ENCODE measurements at regions not wholly inside any gene's neighbourhood (a gene's known extent, or its start where the extent isn't known, plus 50 kb on each side); places are given as distances from the start of the nearest gene placed in this dataset.

DNA sequence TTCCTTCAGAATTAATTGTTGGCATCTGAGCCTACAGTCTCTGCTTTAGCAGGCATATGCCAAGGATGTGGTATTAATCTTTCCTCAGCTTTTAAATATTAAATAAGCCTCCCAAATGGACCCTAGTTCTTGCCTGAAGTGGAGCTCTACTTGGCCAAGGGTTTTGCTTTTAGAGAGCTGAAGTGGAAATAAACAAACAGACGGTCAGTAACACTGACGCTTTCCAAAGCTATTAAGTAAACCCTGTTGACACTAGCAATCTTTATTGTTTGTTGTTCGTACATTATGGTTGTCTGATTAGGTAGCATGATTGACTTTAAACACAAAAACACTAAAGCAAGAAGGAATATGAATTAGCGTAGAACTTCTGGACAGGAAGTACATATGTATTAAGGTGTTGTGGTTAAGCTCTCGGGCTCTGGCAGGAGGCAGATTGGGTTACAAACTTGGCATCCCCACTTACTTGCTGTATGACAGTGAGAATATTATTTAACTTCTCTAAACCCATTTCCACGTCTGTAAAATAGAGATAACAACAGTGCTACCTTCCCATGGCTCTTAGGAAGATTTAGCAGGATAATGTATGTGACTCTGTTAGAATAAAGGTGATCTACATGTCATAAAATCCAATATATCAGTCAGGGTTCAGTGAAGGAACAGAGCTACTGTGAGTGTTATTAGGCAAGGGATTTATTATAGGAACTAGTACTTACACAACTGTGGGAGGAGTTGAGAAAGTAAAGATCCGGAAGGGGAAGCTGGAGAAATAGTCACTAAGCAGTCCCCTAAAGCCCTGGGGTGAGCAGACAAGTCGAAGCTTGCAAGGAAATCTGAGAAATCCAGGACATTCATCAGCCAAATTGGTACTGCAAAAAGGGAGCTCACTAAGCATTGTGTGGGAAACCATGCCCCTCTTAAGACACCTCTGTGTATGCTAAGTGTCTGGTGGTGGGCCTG is 92.2 kb upstream of the ATF7IP start:
- Histone ChIP-seq H3K4me1 (ENCODE audit: control insufficient read depth in 4 of 4, insufficient read depth in 4 of 4, low read length in 3 of 4) (no peaks in the 10 kb centered on the region), H3K9me3 (ENCODE audit: control insufficient read depth in 4 of 4, low read length in 3 of 4) (peaks cover 0 to 3% (median 0%) of the 10 kb centered on the region in 4 donors), H3K36me3 (ENCODE audit: control insufficient read depth in 4 of 4, insufficient read depth in 3 of 4, low read depth in 1 of 4, low read length in 3 of 4) (no peaks in the 10 kb centered on the region), H3K27me3 (ENCODE audit: control insufficient read depth in 4 of 4, insufficient read depth in 4 of 4, low read length in 3 of 4) (no peaks in the 10 kb centered on the region), H3K4me3 (ENCODE audit: low read depth in 1 of 3, low read length in 3 of 3) (no peak overlapping the region), H3K9ac (ENCODE audit: low read depth in 1 of 2, low read length in 2 of 2) (no peak overlapping the region), H3K27ac (ENCODE audit: low read depth in 1 of 2, low read length in 2 of 2) (peak overlapping the region; percentile 10 to 64)
- no peak for DNase-seq (ENCODE audit: low spot score)
- TF ChIP-seq NR2F2 (IDR thresholded peaks at IDR 0.05) (no peak), YY1 (IDR thresholded peaks at IDR 0.05) (no peak), EGR1 (IDR thresholded peaks at IDR 0.05; ENCODE audit: low read depth in 2 of 2) (no peak)
- 50% methylated on average over 8 of the region's 8 CpGs for WGBS

DNA sequence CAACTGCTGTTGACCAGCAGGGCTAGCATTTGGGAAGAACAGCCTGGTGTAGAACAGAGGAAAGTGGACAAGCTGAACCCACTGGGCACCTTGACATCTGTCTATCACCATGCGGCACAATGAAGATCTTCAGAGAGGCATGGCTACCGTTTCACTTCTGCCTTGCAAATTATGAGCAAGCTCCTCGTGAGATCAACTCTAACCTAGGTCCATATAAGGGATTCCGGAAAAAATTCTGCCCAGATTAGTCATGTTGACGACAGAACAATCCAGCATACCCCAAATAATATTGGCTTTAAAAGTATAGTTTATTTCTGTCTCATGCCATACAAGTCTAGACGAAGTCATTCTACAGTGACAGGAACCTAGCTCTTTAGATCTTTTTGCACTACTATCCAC is 91.6 kb upstream of the ATF7IP start:
- no peak for TF ChIP-seq YY1 (IDR thresholded peaks at IDR 0.05)
- TF ChIP-seq NR2F2 (IDR thresholded peaks at IDR 0.05), result no peak
- TF ChIP-seq SP1 (IDR thresholded peaks at IDR 0.05), result no peak
- no peak for TF ChIP-seq TAF1 (conservative IDR thresholded peaks at IDR 0.05)
- TF ChIP-seq FOXA1 (IDR thresholded peaks at IDR 0.05), result no peak
- TF ChIP-seq HNF4G (IDR thresholded peaks at IDR 0.05), result no peak
- TF ChIP-seq, protein P1, sequence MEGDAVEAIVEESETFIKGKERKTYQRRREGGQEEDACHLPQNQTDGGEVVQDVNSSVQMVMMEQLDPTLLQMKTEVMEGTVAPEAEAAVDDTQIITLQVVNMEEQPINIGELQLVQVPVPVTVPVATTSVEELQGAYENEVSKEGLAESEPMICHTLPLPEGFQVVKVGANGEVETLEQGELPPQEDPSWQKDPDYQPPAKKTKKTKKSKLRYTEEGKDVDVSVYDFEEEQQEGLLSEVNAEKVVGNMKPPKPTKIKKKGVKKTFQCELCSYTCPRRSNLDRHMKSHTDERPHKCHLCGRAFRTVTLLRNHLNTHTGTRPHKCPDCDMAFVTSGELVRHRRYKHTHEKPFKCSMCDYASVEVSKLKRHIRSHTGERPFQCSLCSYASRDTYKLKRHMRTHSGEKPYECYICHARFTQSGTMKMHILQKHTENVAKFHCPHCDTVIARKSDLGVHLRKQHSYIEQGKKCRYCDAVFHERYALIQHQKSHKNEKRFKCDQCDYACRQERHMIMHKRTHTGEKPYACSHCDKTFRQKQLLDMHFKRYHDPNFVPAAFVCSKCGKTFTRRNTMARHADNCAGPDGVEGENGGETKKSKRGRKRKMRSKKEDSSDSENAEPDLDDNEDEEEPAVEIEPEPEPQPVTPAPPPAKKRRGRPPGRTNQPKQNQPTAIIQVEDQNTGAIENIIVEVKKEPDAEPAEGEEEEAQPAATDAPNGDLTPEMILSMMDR (IDR thresholded peaks at IDR 0.05; ENCODE audit: low read depth, low read length, missing input control), result no peak
- TF ChIP-seq, protein P2, sequence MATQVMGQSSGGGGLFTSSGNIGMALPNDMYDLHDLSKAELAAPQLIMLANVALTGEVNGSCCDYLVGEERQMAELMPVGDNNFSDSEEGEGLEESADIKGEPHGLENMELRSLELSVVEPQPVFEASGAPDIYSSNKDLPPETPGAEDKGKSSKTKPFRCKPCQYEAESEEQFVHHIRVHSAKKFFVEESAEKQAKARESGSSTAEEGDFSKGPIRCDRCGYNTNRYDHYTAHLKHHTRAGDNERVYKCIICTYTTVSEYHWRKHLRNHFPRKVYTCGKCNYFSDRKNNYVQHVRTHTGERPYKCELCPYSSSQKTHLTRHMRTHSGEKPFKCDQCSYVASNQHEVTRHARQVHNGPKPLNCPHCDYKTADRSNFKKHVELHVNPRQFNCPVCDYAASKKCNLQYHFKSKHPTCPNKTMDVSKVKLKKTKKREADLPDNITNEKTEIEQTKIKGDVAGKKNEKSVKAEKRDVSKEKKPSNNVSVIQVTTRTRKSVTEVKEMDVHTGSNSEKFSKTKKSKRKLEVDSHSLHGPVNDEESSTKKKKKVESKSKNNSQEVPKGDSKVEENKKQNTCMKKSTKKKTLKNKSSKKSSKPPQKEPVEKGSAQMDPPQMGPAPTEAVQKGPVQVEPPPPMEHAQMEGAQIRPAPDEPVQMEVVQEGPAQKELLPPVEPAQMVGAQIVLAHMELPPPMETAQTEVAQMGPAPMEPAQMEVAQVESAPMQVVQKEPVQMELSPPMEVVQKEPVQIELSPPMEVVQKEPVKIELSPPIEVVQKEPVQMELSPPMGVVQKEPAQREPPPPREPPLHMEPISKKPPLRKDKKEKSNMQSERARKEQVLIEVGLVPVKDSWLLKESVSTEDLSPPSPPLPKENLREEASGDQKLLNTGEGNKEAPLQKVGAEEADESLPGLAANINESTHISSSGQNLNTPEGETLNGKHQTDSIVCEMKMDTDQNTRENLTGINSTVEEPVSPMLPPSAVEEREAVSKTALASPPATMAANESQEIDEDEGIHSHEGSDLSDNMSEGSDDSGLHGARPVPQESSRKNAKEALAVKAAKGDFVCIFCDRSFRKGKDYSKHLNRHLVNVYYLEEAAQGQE (IDR thresholded peaks at IDR 0.05), result no peak
- TF ChIP-seq, protein P3, sequence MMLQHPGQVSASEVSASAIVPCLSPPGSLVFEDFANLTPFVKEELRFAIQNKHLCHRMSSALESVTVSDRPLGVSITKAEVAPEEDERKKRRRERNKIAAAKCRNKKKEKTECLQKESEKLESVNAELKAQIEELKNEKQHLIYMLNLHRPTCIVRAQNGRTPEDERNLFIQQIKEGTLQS (IDR thresholded peaks at IDR 0.05), result no peak
- TF ChIP-seq, protein P4, sequence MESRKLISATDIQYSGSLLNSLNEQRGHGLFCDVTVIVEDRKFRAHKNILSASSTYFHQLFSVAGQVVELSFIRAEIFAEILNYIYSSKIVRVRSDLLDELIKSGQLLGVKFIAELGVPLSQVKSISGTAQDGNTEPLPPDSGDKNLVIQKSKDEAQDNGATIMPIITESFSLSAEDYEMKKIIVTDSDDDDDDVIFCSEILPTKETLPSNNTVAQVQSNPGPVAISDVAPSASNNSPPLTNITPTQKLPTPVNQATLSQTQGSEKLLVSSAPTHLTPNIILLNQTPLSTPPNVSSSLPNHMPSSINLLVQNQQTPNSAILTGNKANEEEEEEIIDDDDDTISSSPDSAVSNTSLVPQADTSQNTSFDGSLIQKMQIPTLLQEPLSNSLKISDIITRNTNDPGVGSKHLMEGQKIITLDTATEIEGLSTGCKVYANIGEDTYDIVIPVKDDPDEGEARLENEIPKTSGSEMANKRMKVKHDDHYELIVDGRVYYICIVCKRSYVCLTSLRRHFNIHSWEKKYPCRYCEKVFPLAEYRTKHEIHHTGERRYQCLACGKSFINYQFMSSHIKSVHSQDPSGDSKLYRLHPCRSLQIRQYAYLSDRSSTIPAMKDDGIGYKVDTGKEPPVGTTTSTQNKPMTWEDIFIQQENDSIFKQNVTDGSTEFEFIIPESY (IDR thresholded peaks at IDR 0.05), result no peak
- no peak for TF ChIP-seq RXRA (IDR thresholded peaks at IDR 0.05)
- TF ChIP-seq EGR1 (IDR thresholded peaks at IDR 0.05; ENCODE audit: low read depth in 2 of 2), result no peak
- TF ChIP-seq JUND (IDR thresholded peaks at IDR 0.05), result no peak
- no peak for TF ChIP-seq HNF4A (conservative IDR thresholded peaks at IDR 0.05)
- TF ChIP-seq FOXA2 (IDR thresholded peaks at IDR 0.05), result no peak
- TF ChIP-seq, protein P5, sequence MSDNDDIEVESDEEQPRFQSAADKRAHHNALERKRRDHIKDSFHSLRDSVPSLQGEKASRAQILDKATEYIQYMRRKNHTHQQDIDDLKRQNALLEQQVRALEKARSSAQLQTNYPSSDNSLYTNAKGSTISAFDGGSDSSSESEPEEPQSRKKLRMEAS (IDR thresholded peaks at IDR 0.05), result no peak
- TF ChIP-seq RAD21 (IDR thresholded peaks at IDR 0.05), result no peak
- H3K27ac ChIP-seq (ENCODE audit: low read depth in 1 of 2, low read length in 2 of 2), result peak overlapping the region; percentile 10 to 64
- no peaks in the 10 kb centered on the region for H3K36me3 ChIP-seq (ENCODE audit: control insufficient read depth in 4 of 4, insufficient read depth in 3 of 4, low read depth in 1 of 4, low read length in 3 of 4)
- no peak overlapping the region for H3K4me3 ChIP-seq (ENCODE audit: low read depth in 1 of 3, low read length in 3 of 3)
- no peak for DNase-seq (ENCODE audit: low spot score)
- H3K9ac ChIP-seq (ENCODE audit: low read depth in 1 of 2, low read length in 2 of 2), result no peak overlapping the region
- no peaks in the 10 kb centered on the region for H3K4me1 ChIP-seq (ENCODE audit: control insufficient read depth in 4 of 4, insufficient read depth in 4 of 4, low read length in 3 of 4)
- H3K27me3 ChIP-seq (ENCODE audit: control insufficient read depth in 4 of 4, insufficient read depth in 4 of 4, low read length in 3 of 4), result no peaks in the 10 kb centered on the region
- H3K9me3 ChIP-seq (ENCODE audit: control insufficient read depth in 4 of 4, low read length in 3 of 4), result peaks cover 0 to 3% (median 0%) of the 10 kb centered on the region in 4 donors
- WGBS, result 91% methylated on average over 6 of the region's 6 CpGs

All from liver (tissue), 8 donors.